Liver (tissue), 3 donors: ENCODE measurements at regions not wholly inside any gene's neighbourhood (a gene's known extent, or its start where the extent isn't known, plus 50 kb on each side); places are given as distances from the start of the nearest gene placed in this dataset.

Experiments
- CTCF ChIP-seq: fragments of 150-350 bp; IDR thresholded peaks from 2 replicates; pipeline ENCODE4 v1.5.1; 2017; ENCODE audit warnings: improper control_type of control experiment, low read depth, low read length; ENCODE audit not compliant: missing input control
- RAD21 ChIP-seq, 2 donors: IDR thresholded peaks; 2 replicates each; pipeline ENCODE4 v1.6.1; 2016; ENCODE audit warnings: antibody characterized with exemption in 2 of 2, mild to moderate bottlenecking in 2 of 2
- TF ChIP-seq, protein P1 (sequence below): IDR thresholded peaks from 2 replicates; pipeline ENCODE4 v1.6.1; 2016; ENCODE audit warnings: antibody characterized with exemption, mild to moderate bottlenecking
- donor health status: healthy.
- donor health status: healthy.

DNA sequence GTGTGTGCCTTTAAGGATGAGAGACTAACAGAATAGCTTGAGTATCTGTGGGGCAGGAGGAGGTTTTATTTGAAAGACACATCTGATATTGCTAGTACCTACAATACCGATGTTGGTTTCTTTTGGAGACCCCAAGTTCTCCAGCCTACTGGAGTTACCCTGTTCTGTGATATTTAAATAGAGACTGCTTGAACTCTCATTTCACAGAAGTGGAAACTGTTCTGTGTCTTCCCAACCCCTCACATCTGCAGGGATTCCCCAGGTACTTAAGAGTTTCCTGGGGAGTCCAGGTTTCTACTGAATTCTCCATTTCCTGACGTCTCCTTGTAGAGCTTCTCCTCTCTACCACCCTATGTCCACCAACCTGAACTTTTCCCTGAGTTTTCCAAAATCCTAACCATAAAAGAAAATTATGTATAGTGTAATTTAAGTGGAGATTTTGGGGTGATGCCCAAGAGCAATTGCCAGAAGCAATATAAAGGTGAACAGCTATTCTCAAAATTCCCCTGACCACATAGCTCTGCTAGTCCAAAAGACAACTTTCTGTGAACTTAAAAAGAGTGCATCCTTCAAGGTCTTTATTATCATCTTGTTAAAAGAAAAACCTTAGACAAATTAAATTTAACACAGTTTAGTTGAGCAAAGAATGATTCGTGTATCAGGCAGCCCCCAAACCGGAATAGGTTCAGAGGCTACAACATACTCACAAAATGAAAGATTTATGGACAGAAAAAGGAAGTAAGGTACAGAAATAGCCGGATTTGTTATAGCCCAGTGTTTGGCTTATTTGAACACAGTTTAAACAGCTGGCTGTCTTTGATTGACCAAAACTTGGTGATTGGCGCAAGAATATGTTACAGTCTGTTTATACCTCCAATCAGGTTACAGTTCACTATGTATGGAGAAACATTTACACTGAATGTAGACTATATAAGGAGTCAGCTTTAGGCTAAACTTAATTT lies 373.4 kb downstream of the NUAK1 start:
- TF ChIP-seq RAD21 (IDR thresholded peaks at IDR 0.05) (no peak), CTCF (no peak)
- TF ChIP-seq, protein P1, sequence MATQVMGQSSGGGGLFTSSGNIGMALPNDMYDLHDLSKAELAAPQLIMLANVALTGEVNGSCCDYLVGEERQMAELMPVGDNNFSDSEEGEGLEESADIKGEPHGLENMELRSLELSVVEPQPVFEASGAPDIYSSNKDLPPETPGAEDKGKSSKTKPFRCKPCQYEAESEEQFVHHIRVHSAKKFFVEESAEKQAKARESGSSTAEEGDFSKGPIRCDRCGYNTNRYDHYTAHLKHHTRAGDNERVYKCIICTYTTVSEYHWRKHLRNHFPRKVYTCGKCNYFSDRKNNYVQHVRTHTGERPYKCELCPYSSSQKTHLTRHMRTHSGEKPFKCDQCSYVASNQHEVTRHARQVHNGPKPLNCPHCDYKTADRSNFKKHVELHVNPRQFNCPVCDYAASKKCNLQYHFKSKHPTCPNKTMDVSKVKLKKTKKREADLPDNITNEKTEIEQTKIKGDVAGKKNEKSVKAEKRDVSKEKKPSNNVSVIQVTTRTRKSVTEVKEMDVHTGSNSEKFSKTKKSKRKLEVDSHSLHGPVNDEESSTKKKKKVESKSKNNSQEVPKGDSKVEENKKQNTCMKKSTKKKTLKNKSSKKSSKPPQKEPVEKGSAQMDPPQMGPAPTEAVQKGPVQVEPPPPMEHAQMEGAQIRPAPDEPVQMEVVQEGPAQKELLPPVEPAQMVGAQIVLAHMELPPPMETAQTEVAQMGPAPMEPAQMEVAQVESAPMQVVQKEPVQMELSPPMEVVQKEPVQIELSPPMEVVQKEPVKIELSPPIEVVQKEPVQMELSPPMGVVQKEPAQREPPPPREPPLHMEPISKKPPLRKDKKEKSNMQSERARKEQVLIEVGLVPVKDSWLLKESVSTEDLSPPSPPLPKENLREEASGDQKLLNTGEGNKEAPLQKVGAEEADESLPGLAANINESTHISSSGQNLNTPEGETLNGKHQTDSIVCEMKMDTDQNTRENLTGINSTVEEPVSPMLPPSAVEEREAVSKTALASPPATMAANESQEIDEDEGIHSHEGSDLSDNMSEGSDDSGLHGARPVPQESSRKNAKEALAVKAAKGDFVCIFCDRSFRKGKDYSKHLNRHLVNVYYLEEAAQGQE = no peak
